ENCODE measurements at regions not wholly inside any gene's neighbourhood (a gene's known extent, or its start where the extent isn't known, plus 50 kb on each side); places are given as distances from the start of the nearest gene placed in this dataset.

DNA sequence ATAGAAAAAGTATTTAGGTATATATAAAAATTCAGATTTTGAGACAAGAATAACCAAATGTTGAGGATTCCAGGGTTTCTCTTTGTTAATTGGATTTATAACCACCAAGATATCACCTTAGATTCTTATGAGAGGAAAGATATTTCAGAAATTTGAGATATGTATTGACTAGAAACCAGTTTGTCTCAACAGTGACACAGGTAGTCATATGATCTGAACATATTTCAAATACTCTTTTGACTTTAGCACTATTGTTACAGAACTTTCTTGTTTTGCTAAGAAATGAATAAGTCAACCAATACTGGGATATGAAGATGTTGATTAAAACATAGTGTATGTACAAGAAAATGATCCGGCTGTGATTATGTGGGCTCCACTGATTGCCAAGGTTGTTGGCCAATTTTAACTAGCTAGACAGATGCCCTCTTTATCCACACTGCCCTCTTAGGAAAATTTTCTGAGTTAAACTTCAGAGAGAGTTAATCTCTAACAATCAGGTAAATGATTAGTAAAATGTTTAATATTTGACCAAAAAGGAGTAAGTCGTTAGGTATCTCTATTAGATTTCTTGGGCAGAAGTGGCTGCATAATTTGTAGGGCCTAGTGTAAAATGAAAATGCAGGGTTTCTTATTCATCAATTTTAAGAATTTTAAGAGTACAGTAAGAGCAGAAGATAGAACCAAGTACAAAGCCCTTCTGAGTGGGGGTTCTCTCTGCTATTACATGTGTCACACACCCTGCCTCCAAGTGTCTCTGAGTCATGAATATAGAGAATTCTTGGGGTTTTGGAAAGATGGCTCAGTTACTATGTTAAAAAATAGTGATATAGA, 376.0 kb downstream of the TFEC start:
- no peak for DNase-seq
- Histone ChIP-seq H3K4me3 (ENCODE audit: control insufficient read depth in 1 of 7, extremely low read depth in 1 of 7, insufficient read depth in 4 of 7, low read depth in 2 of 7, low read length in 6 of 7) (no peak overlapping the region), H3K9me3 (ENCODE audit: control extremely low read depth in 1 of 5, control insufficient read depth in 4 of 5, insufficient read depth in 2 of 5, low read depth in 1 of 5, low read length in 4 of 5) (no peaks in the 10 kb centered on the region), H3K27me3 (replicated peaks in 2 of 5; ENCODE audit: control insufficient read depth in 4 of 5, insufficient read depth in 5 of 5, low read length in 4 of 5) (no peaks in the 10 kb centered on the region), H3K27ac (ENCODE audit: insufficient read depth in 1 of 2, low read depth in 1 of 2, low read length in 2 of 2, poor library complexity in 1 of 2, severe bottlenecking in 2 of 2) (no peak overlapping the region), H3K4me1 (ENCODE audit: control extremely low read depth in 1 of 4, control insufficient read depth in 4 of 4, insufficient read depth in 4 of 4, low read length in 3 of 4) (no peaks in the 10 kb centered on the region), H3K36me3 (ENCODE audit: control insufficient read depth in 4 of 4, insufficient read depth in 4 of 4, low read length in 3 of 4) (no peaks in the 10 kb centered on the region)
- ChIA-PET CTCF (no interaction called here), POLR2A (no interaction called here)
- 92% methylated on average over 2 of the region's 2 CpGs for WGBS (ENCODE audit: insufficient coverage)

DNA sequence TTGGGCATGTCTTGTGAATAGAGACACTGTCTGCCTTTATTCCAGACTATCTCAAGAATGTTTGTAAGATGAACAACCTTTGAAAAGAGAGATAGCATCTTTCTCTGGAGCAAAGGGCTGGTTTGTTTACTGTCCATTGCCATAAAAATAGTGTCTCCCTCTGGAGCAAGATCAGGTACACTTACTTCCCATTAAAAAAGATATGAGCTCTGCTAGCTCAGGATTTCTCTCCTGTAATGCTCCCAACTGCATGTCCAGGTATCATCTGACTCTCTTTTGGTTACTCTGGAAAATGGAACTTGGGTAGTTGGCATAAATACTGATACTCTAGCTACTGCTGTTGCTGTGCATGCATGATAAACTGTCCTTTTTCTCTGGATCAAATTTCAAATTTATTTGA, 381.1 kb downstream of the TFEC start:
- ChIA-PET POLR2A (no interaction called here), CTCF (no interaction called here)
- no peak overlapping the region for H3K4me3 ChIP-seq (ENCODE audit: control insufficient read depth in 1 of 7, extremely low read depth in 1 of 7, insufficient read depth in 4 of 7, low read depth in 2 of 7, low read length in 6 of 7)
- no peaks in the 10 kb centered on the region for H3K36me3 ChIP-seq (ENCODE audit: control insufficient read depth in 4 of 4, insufficient read depth in 4 of 4, low read length in 3 of 4)
- no peaks in the 10 kb centered on the region for H3K27me3 ChIP-seq (replicated peaks in 2 of 5; ENCODE audit: control insufficient read depth in 4 of 5, insufficient read depth in 5 of 5, low read length in 4 of 5)
- H3K9me3 ChIP-seq (ENCODE audit: control extremely low read depth in 1 of 5, control insufficient read depth in 4 of 5, insufficient read depth in 2 of 5, low read depth in 1 of 5, low read length in 4 of 5) = no peaks in the 10 kb centered on the region
- no peak overlapping the region for H3K27ac ChIP-seq (ENCODE audit: insufficient read depth in 1 of 2, low read depth in 1 of 2, low read length in 2 of 2, poor library complexity in 1 of 2, severe bottlenecking in 2 of 2)
- DNase-seq = no peak
- H3K4me1 ChIP-seq (ENCODE audit: control extremely low read depth in 1 of 4, control insufficient read depth in 4 of 4, insufficient read depth in 4 of 4, low read length in 3 of 4) = no peaks in the 10 kb centered on the region

DNA sequence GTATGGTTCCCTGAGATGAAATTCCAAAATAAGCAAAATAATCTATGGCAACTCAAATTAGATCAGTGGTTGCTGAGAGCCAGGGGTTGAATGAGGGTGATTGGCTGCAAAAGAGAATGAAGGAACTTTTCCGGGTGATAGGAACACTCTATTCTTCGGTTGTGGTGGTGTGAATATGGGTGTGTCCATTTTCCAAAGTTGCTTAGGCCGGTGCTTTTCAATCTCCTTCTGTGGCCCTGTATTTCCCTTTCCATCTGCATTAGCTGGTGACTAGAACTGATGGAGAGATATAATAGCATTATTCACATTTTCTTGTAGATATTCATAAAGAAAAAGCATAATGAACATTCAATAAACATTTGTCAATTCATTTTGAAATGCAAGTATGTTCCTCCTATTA, 382.9 kb downstream of the TFEC start:
- Histone ChIP-seq H3K27me3 (replicated peaks in 2 of 5; ENCODE audit: control insufficient read depth in 4 of 5, insufficient read depth in 5 of 5, low read length in 4 of 5) (no peaks in the 10 kb centered on the region), H3K4me3 (ENCODE audit: control insufficient read depth in 1 of 7, extremely low read depth in 1 of 7, insufficient read depth in 4 of 7, low read depth in 2 of 7, low read length in 6 of 7) (no peak overlapping the region), H3K9me3 (ENCODE audit: control extremely low read depth in 1 of 5, control insufficient read depth in 4 of 5, insufficient read depth in 2 of 5, low read depth in 1 of 5, low read length in 4 of 5) (no peaks in the 10 kb centered on the region), H3K4me1 (ENCODE audit: control extremely low read depth in 1 of 4, control insufficient read depth in 4 of 4, insufficient read depth in 4 of 4, low read length in 3 of 4) (no peaks in the 10 kb centered on the region), H3K36me3 (ENCODE audit: control insufficient read depth in 4 of 4, insufficient read depth in 4 of 4, low read length in 3 of 4) (no peaks in the 10 kb centered on the region), H3K27ac (ENCODE audit: insufficient read depth in 1 of 2, low read depth in 1 of 2, low read length in 2 of 2, poor library complexity in 1 of 2, severe bottlenecking in 2 of 2) (no peak overlapping the region)
- ChIA-PET CTCF (no interaction called here), POLR2A (no interaction called here)
- no CpG with 5 or more reads among the region's 3 CpGs for WGBS (ENCODE audit: insufficient coverage)
- no peak for DNase-seq

DNA sequence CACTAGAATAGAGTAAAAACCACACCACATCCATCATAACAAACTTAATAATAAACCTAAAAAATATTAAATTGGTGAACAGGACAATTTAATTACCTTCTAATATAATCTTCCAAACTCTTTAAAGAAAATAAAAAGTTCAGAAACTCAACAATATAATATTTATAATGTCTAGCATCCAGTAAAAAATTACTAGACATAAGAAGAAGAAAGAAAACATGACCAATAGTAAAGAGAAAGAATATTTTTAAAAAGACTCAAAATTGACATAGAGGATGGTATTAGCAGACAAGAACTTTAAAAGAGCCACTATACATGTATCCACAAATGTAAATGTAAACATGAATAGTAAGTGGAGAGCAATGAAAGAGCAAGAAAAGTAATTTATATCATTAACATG, 388.4 kb downstream of the TFEC start:
- CTCF ChIA-PET = no interaction called here
- Histone ChIP-seq H3K36me3 (ENCODE audit: control insufficient read depth in 4 of 4, insufficient read depth in 4 of 4, low read length in 3 of 4) (no peaks in the 10 kb centered on the region), H3K4me1 (ENCODE audit: control extremely low read depth in 1 of 4, control insufficient read depth in 4 of 4, insufficient read depth in 4 of 4, low read length in 3 of 4) (no peaks in the 10 kb centered on the region), H3K4me3 (ENCODE audit: control insufficient read depth in 1 of 7, extremely low read depth in 1 of 7, insufficient read depth in 4 of 7, low read depth in 2 of 7, low read length in 6 of 7) (no peak overlapping the region), H3K27ac (ENCODE audit: insufficient read depth in 1 of 2, low read depth in 1 of 2, low read length in 2 of 2, poor library complexity in 1 of 2, severe bottlenecking in 2 of 2) (no peak overlapping the region), H3K9me3 (ENCODE audit: control extremely low read depth in 1 of 5, control insufficient read depth in 4 of 5, insufficient read depth in 2 of 5, low read depth in 1 of 5, low read length in 4 of 5) (peaks cover 0 to 5% (median 2%) of the 10 kb centered on the region in 5 experiments), H3K27me3 (replicated peaks in 2 of 5; ENCODE audit: control insufficient read depth in 4 of 5, insufficient read depth in 5 of 5, low read length in 4 of 5) (no peaks in the 10 kb centered on the region)
- DNase-seq = no peak
- POLR2A ChIA-PET = interaction anchor here (0.9 kb wide), 1 partner anchor 10 kb away, joined by 3 read pairs; no protein-coding TSS in a partner anchor

DNA sequence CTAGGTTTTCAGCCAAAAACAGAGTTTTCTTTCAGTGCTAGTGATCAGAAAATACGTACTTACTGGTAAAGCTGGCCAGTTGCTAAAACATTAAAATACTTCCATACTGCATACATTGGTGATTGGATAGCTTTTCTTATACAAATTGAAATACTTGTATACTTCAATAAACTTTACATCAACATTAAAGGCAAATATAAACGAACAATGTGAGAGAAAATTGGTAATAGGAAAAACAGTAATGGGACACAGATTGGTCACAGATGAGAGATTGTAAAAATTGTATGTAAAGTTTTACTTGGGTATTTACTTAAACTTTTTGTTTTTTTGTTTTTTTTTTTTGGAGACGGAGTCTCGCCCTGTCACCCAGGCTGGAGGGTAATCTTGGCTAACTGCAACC, 391.7 kb downstream of the TFEC start:
- Histone ChIP-seq H3K36me3 (ENCODE audit: control insufficient read depth in 4 of 4, insufficient read depth in 4 of 4, low read length in 3 of 4) (no peaks in the 10 kb centered on the region), H3K4me1 (ENCODE audit: control extremely low read depth in 1 of 4, control insufficient read depth in 4 of 4, insufficient read depth in 4 of 4, low read length in 3 of 4) (no peaks in the 10 kb centered on the region), H3K27me3 (replicated peaks in 2 of 5; ENCODE audit: control insufficient read depth in 4 of 5, insufficient read depth in 5 of 5, low read length in 4 of 5) (no peaks in the 10 kb centered on the region), H3K27ac (ENCODE audit: insufficient read depth in 1 of 2, low read depth in 1 of 2, low read length in 2 of 2, poor library complexity in 1 of 2, severe bottlenecking in 2 of 2) (no peak overlapping the region), H3K9me3 (ENCODE audit: control extremely low read depth in 1 of 5, control insufficient read depth in 4 of 5, insufficient read depth in 2 of 5, low read depth in 1 of 5, low read length in 4 of 5) (peaks cover 0 to 5% (median 2%) of the 10 kb centered on the region in 5 experiments), H3K4me3 (ENCODE audit: control insufficient read depth in 1 of 7, extremely low read depth in 1 of 7, insufficient read depth in 4 of 7, low read depth in 2 of 7, low read length in 6 of 7) (no peak overlapping the region)
- no peak for DNase-seq
- POLR2A ChIA-PET = no interaction called here
- CTCF ChIA-PET = no interaction called here
- WGBS (ENCODE audit: insufficient coverage) = 100% methylated on average over 3 of the region's 4 CpGs

DNA sequence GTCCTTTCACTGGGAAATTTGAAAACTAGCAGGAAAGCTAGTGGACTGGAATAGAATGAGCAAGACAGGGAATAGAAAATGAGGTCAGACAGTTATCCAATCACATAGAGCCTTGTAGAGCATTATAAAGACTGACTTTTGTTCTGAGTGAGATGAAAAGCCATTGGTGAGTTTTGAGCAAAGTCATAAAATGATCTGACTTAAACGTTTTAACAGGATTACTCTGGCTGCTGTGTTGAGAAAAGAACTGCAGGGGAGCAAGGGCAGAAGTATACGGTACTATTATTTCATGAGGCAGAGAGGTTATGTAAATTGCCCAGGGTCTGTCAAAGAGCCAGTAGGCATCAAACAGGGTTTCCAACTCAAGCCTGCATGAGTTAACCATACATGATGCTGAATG, 393.4 kb downstream of the TFEC start:
- DNase-seq = no peak
- H3K27ac ChIP-seq (ENCODE audit: insufficient read depth in 1 of 2, low read depth in 1 of 2, low read length in 2 of 2, poor library complexity in 1 of 2, severe bottlenecking in 2 of 2) = no peak overlapping the region
- no peak overlapping the region for H3K4me3 ChIP-seq (ENCODE audit: control insufficient read depth in 1 of 7, extremely low read depth in 1 of 7, insufficient read depth in 4 of 7, low read depth in 2 of 7, low read length in 6 of 7)
- 75% methylated on average over 2 of the region's 2 CpGs for WGBS (ENCODE audit: insufficient coverage)
- ChIA-PET POLR2A (no interaction called here), CTCF (no interaction called here)
- no peaks in the 10 kb centered on the region for H3K27me3 ChIP-seq (replicated peaks in 2 of 5; ENCODE audit: control insufficient read depth in 4 of 5, insufficient read depth in 5 of 5, low read length in 4 of 5)
- peaks cover 0 to 5% (median 2%) of the 10 kb centered on the region in 5 experiments for H3K9me3 ChIP-seq (ENCODE audit: control extremely low read depth in 1 of 5, control insufficient read depth in 4 of 5, insufficient read depth in 2 of 5, low read depth in 1 of 5, low read length in 4 of 5)
- H3K36me3 ChIP-seq (ENCODE audit: control insufficient read depth in 4 of 4, insufficient read depth in 4 of 4, low read length in 3 of 4) = no peaks in the 10 kb centered on the region
- no peaks in the 10 kb centered on the region for H3K4me1 ChIP-seq (ENCODE audit: control extremely low read depth in 1 of 4, control insufficient read depth in 4 of 4, insufficient read depth in 4 of 4, low read length in 3 of 4)

DNA sequence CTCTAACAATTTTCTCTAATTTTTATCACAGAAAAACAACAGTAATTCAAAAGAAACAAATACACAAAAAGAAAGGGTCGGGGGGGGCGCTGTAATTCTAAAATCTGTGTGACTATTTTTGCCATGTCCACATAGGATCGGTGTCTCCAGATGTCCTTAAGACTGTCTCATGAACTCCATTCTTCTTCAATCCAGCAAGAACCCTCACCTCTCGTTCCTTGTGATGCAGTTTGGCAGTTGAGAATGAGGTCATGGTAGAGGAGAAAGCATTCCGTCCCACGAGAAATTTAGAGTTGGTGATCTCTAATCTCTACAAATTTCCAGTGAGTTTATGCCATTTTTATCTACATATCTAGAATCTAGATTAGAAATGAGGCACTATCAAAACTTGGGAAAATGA, 394.7 kb downstream of the TFEC start:
- WGBS (ENCODE audit: insufficient coverage) = 100% methylated on average over 1 of the region's 6 CpGs
- CTCF ChIA-PET = no interaction called here

More for the DNA sequence above, 394.7 kb downstream of the TFEC start:
- no peaks in the 10 kb centered on the region for H3K27me3 ChIP-seq (replicated peaks in 2 of 5; ENCODE audit: control insufficient read depth in 4 of 5, insufficient read depth in 5 of 5, low read length in 4 of 5)
- DNase-seq = no peak
- POLR2A ChIA-PET = no interaction called here
- H3K4me1 ChIP-seq (ENCODE audit: control extremely low read depth in 1 of 4, control insufficient read depth in 4 of 4, insufficient read depth in 4 of 4, low read length in 3 of 4) = no peaks in the 10 kb centered on the region
- H3K36me3 ChIP-seq (ENCODE audit: control insufficient read depth in 4 of 4, insufficient read depth in 4 of 4, low read length in 3 of 4) = no peaks in the 10 kb centered on the region
- H3K4me3 ChIP-seq (ENCODE audit: control insufficient read depth in 1 of 7, extremely low read depth in 1 of 7, insufficient read depth in 4 of 7, low read depth in 2 of 7, low read length in 6 of 7) = no peak overlapping the region
- H3K27ac ChIP-seq (ENCODE audit: insufficient read depth in 1 of 2, low read depth in 1 of 2, low read length in 2 of 2, poor library complexity in 1 of 2, severe bottlenecking in 2 of 2) = no peak overlapping the region
- no peaks in the 10 kb centered on the region for H3K9me3 ChIP-seq (ENCODE audit: control extremely low read depth in 1 of 5, control insufficient read depth in 4 of 5, insufficient read depth in 2 of 5, low read depth in 1 of 5, low read length in 4 of 5)

Measured in common myeloid progenitor, CD34-positive (primary cell).